Stimulated activated CD4-positive, alpha-beta T cell treated with anti-CD3 and anti-CD28 coated beads, Interleukin-4, amount 100 ng/mL, for 48 hours (primary cell): ENCODE measurements at regions not wholly inside any gene's neighbourhood (a gene's known extent, or its start where the extent isn't known, plus 50 kb on each side); places are given as distances from the start of the nearest gene placed in this dataset.
"Not testable (repeated sequence)": the region's sequence is repeated elsewhere in the genome, so short reads cannot be mapped to it uniquely, and the experiment has no call there.

Experiments
- DNase-seq, 2 donors: peaks; one replicate each; pipeline ENCODE4 v3.0.0-alpha.2; 2020; ENCODE audit warnings: low read depth in 2 of 2

DNA sequence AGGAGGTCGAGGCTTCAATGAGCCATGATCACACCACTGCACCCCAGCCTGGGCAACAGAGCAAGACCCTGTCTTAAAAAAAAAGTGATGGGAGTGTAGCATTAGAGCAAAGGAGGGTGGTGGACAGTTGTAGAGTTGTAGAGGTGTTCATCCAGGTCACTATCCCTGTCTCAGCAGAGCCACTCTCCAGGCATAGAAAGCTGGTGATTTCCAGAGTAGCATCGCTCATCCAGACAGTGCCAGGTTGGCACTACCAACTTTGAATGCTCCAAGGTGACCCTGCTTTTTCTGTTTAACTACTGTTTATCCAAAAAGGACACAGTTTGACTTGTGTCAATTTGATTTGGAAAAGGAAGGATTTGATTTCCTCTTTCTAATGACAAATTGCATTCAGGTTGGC lies 147.3 kb downstream of the USP46 start:
- DNase-seq, result no peak

DNA sequence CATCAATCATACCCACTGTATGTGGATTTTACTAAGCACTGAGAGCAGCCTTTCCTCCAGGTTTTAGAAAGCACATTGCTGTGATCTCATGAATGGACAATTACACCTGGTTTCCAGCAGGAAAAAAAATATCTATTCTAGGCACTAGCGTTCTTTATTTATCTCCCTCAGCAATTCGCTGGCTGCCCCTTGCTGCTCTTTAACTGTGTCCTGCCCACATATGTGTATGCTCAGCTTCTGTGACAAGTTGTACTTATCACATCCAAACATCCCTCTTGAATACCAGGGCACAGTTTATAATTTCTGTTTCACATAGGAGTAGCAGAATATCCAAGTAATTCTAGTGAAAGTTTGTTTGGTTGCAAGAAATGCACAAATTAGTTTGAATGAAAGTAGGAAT lies 146.8 kb downstream of the USP46 start:
- no peak for DNase-seq

- DNase-seq, result not testable (repeated sequence)
Observed at GRCh38 chr4:52522093-52522492, 137.0 kb downstream of the USP46 start.

GRCh38 chr4:52529983-52530382 lies 129.1 kb downstream of the USP46 start:
- no peak for DNase-seq

GRCh38 chr4:52535793-52536192 lies 123.3 kb downstream of the USP46 start:
- no peak for DNase-seq
